Islet precursor cell (in vitro differentiated cells): ENCODE measurements at regions not wholly inside any gene's neighbourhood (a gene's known extent, or its start where the extent isn't known, plus 50 kb on each side); places are given as distances from the start of the nearest gene placed in this dataset.
"Not testable (repeated sequence)": the region's sequence is repeated elsewhere in the genome, so short reads cannot be mapped to it uniquely, and the experiment has no call there.

Source experiments
- DNase-seq: peaks from one replicate; pipeline ENCODE4 v3.0.0-alpha.2; 2018

DNA sequence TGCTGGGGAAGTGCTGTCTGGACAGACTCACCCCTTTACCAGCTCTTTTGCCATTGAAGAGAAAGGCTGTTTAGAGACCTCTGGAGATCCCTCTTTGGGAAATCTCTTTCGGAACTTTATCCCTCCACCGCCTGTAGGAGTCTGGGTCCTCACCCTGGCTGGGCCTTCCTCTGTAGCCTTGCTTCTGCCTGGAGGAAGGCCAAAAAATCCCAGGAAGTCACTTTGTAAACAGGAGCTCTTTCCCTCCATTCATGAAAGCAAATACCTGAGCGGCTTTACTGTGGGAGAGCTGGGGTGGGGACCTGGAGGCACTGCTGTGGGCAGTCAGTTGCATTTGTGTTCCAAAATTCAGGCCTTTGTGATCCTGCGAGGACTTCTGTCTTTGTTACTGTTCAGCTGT lies 126.2 kb downstream of the KLF6 start:
- DNase-seq, result no peak

DNA sequence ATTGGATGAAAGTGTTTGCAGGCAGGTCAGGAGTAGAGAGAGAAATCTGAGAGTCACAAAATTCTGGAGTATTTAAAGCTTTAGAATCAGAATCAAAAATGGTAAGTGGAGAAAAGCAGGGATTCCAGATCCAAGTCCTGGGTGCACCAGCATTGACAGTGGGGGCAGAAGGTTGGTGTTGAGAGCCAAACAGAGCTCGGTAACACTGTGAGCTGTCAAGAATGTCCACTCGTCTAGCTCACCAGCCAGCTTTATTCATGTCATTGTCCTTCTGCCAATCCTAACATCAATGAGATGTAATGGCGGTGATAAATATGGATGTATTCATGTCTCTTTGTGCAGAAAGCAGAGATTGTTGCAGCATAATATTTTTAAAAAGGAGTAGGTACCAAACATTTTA lies 128.8 kb downstream of the KLF6 start:
- no peak for DNase-seq

DNA sequence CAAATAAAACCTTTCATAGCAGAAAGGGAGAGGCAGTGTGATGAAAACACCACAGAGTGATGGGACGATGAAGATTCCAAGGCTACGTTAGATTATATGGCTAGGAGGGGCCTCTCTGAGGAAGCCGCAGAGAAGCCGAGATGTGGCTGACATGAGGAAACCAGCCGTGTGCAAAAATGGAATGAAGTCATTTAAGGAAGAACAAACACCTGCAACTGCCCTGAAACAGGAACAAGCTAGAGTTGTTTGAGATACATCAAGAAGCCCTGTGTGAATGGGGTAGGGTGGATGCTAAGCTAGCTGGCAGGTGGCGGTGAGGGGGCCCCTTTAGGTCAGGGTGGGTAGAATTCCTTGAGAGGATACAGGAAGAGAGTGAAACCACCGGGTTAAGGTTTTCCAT lies 129.5 kb downstream of the KLF6 start:
- no peak for DNase-seq

DNA sequence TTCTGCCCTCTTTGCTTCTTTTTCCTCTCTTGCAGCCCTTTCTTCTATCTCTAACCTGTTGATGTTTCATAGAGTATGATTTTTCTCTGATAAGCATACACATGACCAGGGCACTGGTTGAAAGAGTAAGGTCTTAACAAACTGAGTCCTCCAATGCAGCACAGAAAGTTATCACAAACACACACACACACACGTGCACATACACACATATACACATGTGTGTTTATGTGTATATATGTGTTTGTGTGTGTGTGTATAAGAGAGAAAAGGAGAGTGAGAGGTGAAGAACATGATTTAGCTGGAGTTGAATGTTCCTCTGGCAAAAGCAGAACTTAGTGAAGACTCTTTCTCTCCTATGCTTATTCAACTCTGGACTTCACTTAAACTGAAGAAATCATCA lies 130.0 kb downstream of the KLF6 start:
- peak; percentile 2 for DNase-seq

DNA sequence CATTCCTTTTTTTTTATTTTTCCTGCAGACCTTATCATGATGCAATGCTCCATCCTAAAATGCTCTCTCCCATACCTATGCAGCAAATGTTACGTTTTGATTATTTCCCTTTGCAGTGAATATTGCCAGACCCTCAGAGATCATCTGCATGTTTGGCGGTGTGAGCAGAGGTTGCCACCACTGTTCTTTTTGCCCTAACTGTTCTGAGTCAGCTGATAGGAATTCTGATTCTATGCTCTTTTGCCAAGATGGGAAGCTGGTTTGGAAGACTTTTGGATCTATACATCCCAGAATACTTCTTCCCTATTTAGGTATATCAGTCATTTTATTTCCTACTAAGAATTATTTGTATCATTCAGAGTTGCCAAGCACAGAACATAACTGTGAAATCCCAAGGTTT lies 130.5 kb downstream of the KLF6 start:
- DNase-seq, result peak; percentile 53

DNA sequence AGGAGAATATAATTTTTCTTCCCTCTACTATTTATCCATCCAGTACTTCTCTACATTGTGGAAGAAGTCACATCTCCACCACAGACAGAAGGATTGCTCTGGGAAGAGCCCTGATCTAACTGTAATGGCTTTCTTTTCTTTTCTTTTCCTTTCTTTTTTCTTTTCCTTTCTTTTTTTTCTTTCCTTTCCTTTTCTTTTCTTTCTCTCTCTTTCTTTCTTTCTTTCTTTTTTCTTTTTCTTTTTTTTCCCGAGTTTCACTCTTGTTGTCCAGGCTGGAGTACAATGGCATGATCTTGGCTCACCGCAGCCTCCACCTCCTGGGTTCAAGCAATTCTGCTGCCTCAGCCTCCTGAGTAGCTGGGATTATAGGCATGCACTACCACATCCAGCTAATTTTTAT lies 131.7 kb downstream of the KLF6 start:
- not testable (repeated sequence) for DNase-seq

DNA sequence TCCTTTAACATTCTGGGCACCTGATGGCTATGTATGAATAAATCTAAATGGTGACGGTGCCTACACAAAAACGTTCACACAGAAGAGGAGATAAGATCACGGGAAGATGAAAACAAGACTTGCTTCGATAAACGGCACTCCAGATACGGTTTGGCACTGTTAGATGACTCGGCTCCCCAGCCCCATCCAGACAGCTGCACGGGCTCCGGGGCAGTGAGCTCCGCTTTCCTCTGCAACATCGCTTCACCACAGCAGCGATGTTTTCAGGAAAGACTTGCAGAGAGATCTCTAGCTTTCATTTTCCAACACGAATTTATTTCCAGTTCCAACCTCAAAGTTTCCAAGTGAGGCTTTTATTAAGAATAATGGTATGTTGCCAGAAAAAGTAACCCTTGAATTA lies 132.1 kb downstream of the KLF6 start:
- DNase-seq, result peak; percentile 60

DNA sequence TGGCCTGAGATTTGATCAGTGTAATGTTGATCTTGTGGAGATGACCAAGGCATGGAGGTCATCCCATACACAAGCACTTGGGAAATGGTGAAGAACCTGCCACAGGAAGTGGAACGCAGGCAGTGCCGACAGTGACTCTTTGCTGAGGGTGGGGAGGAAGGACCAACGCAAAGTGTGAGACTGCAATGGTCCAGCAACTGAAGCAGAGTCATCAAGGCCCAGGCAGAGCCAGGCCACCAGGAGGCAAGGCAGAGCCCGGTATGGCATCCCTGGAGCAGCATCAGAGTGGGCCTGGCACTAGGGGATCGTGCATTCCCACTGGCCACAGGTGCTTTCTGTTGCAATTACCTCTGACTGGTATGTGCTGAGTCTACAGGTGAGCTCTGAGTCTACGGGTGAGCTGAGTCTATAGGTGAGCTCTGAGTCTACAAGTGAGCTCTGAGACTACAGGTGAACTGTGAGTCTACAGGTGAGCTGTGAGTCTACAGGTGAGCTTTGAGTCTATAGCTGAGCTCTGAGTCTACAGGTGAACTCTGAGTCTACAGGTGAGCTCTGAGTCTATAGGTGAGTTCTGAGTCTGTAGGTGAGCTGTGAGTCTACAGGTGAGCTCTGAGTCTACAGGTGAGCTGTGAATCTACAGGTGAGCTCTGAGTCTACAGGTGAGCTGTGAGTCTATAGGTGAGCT lies 132.9 kb downstream of the KLF6 start:
- DNase-seq, result peak; percentile 44

DNA sequence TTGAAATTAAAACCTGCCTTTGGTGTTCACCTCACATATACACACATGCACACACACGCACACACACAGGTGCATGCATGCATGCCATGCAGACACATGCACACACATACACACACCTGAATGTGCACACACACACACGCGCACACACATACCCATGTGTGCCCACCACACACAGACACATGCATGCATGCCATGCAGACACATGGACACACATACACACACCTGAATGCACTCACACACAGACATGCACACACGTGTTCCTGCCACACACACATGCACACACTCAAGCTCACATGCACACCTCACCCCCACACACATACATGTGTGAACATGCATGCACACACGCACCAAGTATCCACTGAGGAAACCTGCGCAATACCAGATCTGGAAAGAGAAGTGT lies 136.4 kb downstream of the KLF6 start:
- peak; percentile 25 for DNase-seq

DNA sequence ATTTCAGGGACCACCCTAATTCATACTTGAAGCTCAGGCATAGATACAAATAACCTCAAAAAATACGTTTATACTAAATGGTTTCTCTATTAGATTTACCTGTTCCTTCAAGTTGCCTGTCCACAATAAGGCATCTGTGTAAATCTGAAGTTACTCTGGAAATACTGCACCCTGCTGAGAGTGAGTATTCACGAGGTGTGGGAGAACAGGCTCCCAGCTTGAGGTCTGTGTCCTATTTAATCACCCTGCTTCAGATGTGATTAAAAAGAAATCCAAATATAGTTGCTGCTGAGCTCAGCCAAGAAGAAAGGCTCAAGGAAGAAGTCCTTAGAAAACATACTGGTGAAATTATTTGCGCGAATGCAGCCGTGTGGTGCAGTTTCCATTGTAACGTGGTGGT lies 136.8 kb downstream of the KLF6 start:
- DNase-seq, result no peak

DNA sequence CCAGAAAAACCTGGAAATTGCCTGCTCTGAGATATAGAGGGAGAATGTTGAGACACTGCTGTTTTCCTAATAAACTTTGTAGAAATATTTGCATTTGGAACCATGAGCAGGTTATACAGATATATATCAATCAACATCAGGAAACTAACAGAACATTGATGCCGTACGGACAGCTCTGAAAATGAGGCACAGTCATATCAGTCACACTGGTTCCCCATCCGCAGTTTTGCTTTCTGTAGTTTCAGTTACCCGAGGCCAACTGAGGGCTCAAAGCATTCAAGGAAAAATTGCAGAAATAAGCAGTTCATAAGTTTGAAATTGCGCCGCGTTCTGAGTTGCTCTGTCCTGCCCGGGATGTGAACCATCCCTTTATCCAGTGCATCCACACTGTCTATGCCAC lies 137.9 kb downstream of the KLF6 start:
- DNase-seq, result no peak

DNA sequence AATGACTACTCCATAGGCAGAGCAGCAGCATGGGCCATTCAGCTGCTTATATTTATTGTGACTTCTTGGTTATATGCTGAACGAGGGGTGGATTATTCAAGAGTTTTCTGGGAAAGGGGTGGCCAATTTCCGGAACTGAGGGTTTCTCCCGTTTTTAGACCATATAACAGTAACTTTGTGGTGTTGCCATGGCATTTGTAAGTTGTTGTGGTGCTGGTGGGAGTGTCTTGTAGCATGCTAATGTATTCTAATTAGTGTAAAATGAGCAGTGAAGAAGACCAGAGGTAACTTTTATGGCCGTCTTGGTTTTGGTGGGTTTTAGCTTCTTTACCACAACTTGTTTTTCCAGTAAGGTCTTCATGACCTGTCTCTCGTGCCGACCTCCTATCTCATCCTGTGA lies 139.6 kb downstream of the KLF6 start:
- no peak for DNase-seq

DNA sequence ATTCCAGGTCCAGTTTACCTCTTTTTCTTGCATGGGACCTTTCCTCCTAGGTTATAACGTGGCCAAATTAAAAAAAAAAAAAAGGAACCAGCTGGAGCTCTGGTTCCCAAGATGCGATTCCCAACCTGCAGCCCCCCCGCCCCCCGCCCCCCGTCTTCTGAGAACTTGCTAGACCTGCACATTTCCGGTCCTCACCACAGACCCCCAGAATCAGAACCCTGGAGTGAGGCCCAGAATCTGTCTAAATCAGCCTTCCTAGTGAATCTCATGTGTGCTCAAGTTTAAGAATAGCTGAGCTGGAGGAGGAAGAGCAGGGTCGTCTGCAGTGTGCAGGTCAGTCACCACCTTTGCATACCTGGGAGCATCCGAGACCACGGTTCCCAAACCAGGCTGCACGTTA lies 144.2 kb downstream of the KLF6 start:
- no peak for DNase-seq

DNA sequence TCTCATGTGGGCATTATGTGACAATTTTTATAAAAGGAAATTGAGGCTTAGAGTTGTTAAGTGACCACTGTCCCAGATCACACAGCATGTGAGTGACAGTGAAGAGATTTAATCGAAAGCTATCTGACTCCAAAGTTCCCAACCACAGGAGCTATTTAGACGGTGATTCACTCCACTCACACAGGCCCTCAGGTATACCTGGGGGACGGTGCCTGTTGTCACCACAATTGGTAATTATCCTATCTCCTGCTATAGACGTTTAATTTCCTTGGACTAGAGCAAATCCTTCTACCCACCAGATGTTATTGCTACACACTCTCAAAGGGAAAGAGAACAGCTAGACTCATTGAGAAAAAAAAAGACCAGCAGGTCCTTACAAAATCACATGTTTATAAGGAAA lies 145.5 kb downstream of the KLF6 start:
- peak; percentile 78 for DNase-seq

DNA sequence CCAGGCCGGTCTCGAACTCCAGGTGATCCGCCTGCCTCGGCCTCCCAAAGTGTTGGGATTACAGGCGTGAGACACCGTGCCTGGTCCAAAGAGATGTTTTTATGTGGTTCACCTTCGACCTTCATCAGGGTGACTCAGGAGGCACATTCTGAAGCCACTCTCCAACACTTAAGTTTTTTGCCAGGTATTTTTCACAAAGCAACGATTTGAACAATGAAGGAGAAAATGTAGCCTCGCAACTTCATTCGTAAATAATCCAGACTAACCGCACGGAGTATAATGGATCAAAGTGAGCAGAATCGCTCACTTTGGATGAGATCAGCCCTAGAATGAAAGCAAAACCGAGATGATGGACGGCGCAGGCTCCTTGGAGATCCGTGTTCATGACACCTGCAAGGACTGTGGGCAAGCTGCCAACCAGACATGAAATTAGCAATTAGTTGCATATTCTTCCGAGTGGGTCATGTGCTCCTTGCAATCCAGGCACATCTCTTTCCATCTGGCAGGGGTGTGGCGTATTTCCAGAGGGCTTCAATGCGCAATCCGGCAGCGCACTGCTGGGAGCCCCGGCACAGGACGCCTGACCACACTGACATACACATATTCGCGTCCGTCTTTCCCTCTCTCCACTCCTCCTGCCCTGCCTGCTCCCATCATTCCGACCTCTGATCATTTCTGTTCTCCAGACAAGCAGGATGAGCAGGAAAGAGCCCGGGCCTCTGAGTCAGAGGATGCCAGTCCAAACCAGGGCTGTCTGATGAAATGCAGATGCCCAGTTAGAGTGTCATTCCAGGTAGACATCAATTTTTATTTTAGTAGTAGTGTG lies 148.4 kb downstream of the KLF6 start:
- DNase-seq, result peak; percentile 75

DNA sequence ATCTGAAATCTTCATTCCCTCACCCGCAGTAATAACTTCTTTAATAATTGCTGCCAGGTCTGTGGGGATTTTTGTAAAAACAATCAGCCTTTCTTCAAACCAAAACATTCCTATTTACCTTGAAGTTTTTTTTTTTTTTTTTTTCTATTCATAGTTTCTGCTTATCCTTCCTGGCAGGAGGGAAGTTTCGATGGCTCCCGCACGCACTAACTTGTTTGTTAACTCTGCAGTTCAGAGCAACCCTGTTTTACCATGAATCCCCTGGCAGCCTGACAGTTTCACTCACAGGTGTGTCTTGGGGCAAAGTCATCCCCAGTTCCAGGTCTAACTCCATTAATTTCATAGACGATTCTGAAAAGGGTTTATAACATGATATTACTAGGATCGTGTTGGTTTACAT lies 149.3 kb downstream of the KLF6 start:
- no peak for DNase-seq

DNA sequence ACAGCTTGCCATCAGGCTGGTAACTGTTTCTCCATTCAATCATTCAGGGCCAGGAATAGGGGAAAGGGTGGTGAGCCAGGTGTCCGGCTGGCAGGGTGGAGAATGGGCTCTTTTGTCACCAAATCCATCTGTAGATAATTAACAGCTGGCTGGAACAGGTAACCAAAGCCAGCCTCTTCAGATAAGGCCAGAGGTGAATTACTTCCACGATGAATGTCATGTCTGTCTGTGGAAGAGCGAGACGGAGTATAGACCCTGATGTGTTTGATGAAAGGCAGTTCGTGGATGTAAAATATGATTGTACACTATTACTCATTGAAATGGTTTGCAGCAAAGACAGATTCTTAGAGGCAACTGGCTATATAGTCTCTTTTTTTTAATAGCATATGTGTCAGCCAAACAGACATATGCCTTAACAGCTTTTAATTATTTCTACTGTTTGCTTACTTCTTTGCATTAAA lies 149.8 kb downstream of the KLF6 start:
- no peak for DNase-seq

DNA sequence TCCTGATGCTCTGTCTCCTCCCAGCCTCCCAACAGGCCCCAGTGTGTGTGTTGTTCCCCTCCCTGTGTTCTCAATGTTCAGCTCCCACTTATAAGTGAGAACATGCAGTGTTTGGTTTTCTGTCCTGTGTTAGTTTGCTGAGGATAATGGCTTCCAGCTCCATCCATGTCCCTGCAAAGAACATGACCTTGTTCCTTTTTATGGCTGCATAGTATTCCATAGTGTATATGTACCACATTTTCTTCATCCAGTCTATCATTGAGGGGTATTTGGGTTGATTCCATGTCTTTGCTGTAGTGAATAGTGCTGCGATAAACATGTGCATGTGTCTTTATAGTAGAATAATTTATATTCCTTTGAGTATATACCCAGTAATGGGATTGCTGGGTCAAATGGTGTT lies 150.4 kb downstream of the KLF6 start:
- DNase-seq, result not testable (repeated sequence)

DNA sequence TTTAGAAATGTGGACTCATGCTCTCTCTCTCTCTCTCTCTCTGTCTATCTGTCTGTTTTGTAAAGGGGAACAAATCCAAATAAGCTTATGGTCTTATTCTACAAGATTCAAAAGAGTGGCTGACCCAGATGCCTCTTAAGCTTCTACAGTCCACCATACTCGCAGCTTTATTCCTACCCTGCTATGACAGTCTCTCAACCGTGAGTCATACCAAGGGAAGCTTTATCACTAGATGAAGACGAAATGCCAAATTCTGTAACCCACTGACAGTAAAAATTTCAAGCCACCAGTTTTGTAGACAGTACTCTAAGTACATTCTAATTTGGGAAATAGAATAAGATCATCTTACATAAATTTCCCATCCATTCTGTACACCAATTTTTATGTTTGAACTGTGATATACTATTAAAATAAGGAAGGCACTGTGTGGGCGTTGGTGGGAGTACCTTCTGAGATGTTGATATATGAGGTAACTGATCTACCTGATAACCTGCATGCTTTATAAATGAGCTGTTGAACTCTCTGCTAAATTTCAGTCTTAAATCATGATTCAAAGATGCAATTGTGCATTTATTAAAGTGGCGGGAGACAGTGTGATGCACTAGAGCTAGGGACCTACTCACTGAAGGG lies 153.2 kb downstream of the KLF6 start:
- no peak for DNase-seq

DNA sequence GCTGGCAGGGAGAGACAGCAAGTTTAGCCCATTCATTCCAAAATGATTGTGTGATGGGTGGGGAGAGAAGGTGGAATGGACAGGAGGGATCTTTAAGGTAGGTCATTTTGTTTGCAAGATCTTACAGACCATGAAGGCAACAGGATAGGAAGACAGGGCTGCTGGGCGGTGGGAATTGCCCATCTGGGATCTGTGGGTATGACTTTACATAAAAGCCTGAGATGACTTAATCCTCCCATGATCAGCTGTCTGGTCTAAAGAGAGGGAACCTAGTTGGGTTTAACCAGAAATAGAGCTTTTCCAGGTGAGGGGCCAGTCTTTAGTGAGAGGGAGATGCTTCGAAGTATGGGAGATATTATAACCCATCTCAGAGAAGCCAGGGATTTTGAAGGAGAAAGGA lies 153.7 kb downstream of the KLF6 start:
- DNase-seq, result no peak

DNA sequence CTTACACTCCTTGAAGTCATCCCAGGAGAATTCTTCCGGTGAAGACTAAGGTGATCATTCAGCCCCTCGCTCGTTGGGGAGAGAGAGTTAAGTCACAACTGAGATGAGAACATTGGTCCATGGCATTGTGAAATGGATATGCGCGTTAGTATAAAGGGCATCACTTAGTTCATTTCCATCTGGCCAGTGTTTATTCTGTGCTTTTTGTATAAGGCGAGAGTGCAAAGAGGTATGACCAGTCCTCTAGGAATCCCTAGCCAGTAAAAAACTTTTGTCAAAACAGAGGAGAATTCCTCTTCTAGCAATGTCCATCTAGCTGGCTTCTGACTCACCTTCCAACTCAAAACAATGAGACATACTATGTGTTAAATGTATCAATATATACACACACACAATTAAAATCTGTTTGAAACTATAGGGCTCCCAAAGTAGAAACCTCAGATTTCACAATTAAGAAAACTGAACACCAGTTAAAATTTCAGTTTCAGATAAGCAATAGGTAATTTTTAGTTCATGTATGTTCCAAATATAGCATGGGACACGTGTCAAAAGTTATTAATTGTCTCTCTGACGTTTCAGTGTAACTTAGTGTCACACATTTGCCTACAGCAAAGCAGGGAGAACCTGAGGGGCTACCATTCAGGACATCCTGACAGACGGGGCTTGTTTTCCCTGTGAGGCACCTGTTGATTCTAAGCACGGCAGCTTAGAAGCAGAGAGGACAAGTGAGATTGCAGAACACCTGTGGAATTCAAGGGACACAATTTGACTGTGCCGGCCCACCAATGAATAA lies 158.9 kb downstream of the KLF6 start:
- no peak for DNase-seq

DNA sequence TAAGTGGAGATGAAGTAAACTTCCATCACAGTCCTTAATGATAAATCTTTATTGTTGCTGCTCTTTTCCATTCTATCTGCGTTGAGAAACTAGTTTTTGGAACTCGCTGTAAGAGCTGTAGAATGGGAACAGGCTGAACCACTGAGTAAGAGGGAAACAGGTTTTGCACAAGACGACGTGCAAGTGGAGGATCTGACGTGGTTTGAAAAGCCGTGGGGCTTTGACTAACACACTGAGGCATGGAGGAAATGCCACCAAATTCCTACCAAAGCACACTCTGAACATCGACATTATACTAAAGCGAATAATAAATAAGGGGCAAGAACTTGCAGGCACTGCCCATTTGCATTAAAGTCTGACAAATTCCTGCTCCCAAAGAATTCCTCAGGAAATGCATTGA lies 160.6 kb downstream of the KLF6 start:
- DNase-seq, result peak; percentile 73

DNA sequence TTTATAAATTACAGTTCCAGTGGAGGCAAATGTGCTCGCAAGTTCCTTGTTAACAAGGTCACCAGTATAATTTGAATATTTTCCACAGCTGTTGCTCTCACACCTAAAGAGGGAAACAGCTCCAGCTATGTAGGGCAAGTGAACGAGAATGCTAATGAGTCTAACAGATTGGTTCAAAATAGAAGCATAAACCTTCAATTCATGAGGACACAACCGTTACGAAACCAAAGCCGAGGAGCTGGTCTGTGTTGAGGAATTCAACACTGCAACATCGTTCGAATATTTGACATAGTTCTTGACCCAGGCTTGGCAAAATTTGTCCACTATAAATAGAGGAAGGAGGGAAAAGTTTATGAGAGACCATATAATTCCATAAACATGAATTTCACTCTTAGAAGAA lies 161.3 kb downstream of the KLF6 start:
- DNase-seq, result no peak
